Ascending aorta (tissue), 2 donors: ENCODE measurements at regions not wholly inside any gene's neighbourhood (a gene's known extent, or its start where the extent isn't known, plus 50 kb on each side); places are given as distances from the start of the nearest gene placed in this dataset.
"Not testable (repeated sequence)": the region's sequence is repeated elsewhere in the genome, so short reads cannot be mapped to it uniquely, and the experiment has no call there.

ENCODE experiments used
- DNase-seq, 2 donors: peaks; one replicate each; pipeline ENCODE4 v3.0.0-alpha.2; 2019; ENCODE audit warnings: low spot score in 2 of 2
- H3K27ac ChIP-seq, 2 donors: fragments of 200-600 bp; sonication (generic); one replicate each; pipeline ENCODE4 v1.5.1; 2016 to 2017; ENCODE audit warnings: mild to moderate bottlenecking in 1 of 2
- H3K27me3 ChIP-seq: fragments of 200-600 bp; sonication (generic); one replicate; pipeline ENCODE4 v1.5.1; 2017
- H3K36me3 ChIP-seq, 2 donors: fragments of 200-600 bp; sonication (generic); one replicate each; pipeline ENCODE4 v1.5.1; 2016
- H3K4me1 ChIP-seq, 2 donors: fragments of 200-600 bp; sonication (generic); one replicate each; pipeline ENCODE4 v1.5.1; 2016 to 2017; ENCODE audit warnings: mild to moderate bottlenecking in 1 of 2
- H3K4me3 ChIP-seq, 2 donors: fragments of 200-600 bp; sonication (generic); one replicate each; pipeline ENCODE4 v1.5.1; 2016 to 2017; ENCODE audit warnings: mild to moderate bottlenecking in 1 of 2
- H3K9me3 ChIP-seq, 2 donors: fragments of 200-600 bp; sonication (generic); one replicate each; pipeline ENCODE4 v1.5.1; 2016
- CTCF ChIP-seq, 3 experiments: fragments of 200-600 bp in 2 of 3; fragments of 450-650 bp in 1 of 3; sonication (generic) in 2 of 3; IDR thresholded peaks; one replicate each; pipeline ENCODE4 v1.5.1; 2016 to 2019; ENCODE audit warnings: antibody characterized with exemption in 3 of 3, mild to moderate bottlenecking in 1 of 3, moderate library complexity in 1 of 3
- intact Hi-C: fragments of 100-400 bp; cut with DNase I; formaldehyde crosslinking; loops from one replicate; pipeline ENCODE4 v1.15.1; 2023

GRCh38 chr14:26655128-26655527 is 57.3 kb upstream of the NOVA1 start:
- Histone ChIP-seq H3K4me1 (no peaks in the 10 kb centered on the region), H3K9me3 (no peaks in the 10 kb centered on the region), H3K36me3 (no peaks in the 10 kb centered on the region), H3K27me3 (no peaks in the 10 kb centered on the region), H3K4me3 (no peak overlapping the region), H3K27ac (no peak overlapping the region)
- TF ChIP-seq CTCF (IDR thresholded peaks at IDR 0.05): no peak
- no peak for DNase-seq
- intact Hi-C loops: no loop called here

GRCh38 chr14:26663506-26663905 is 65.7 kb upstream of the NOVA1 start:
- Histone ChIP-seq H3K36me3 (no peaks in the 10 kb centered on the region), H3K27me3 (no peaks in the 10 kb centered on the region), H3K27ac (no peak overlapping the region), H3K4me1 (no peaks in the 10 kb centered on the region), H3K9me3 (no peaks in the 10 kb centered on the region), H3K4me3 (no peak overlapping the region)
- intact Hi-C loops: no loop called here
- TF ChIP-seq CTCF (IDR thresholded peaks at IDR 0.05): no peak
- no peak for DNase-seq

- H3K36me3 ChIP-seq, H3K27me3 ChIP-seq, DNase-seq, intact Hi-C loops, H3K27ac ChIP-seq, H3K9me3 ChIP-seq, H3K4me1 ChIP-seq, H3K4me3 ChIP-seq: not testable (repeated sequence)
Measured at GRCh38 chr14:26678732-26679420, 81.0 kb upstream of the NOVA1 start.

- no peak for TF ChIP-seq CTCF (IDR thresholded peaks at IDR 0.05)
- H3K9me3 ChIP-seq: peaks cover 0 to 3% of the 10 kb centered on the region in 2 donors
- DNase-seq: no peak
- no peak overlapping the region for H3K4me3 ChIP-seq
- H3K36me3 ChIP-seq: no peaks in the 10 kb centered on the region
- no peaks in the 10 kb centered on the region for H3K27me3 ChIP-seq
- no peak overlapping the region for H3K27ac ChIP-seq
- H3K4me1 ChIP-seq: no peaks in the 10 kb centered on the region
- intact Hi-C loops: no loop called here
Measured at GRCh38 chr14:26685401-26685800, 87.6 kb upstream of the NOVA1 start.

- Histone ChIP-seq H3K4me1 (no peaks in the 10 kb centered on the region), H3K36me3 (no peaks in the 10 kb centered on the region), H3K4me3 (no peak overlapping the region), H3K9me3 (peaks cover 0 to 3% of the 10 kb centered on the region in 2 donors), H3K27me3 (no peaks in the 10 kb centered on the region), H3K27ac (no peak overlapping the region)
- intact Hi-C loops: no loop called here
- TF ChIP-seq CTCF (IDR thresholded peaks at IDR 0.05): no peak
- no peak for DNase-seq
Measured at GRCh38 chr14:26687301-26687837, 89.5 kb upstream of the NOVA1 start.

- no peak for TF ChIP-seq CTCF (IDR thresholded peaks at IDR 0.05)
- no peaks in the 10 kb centered on the region for H3K36me3 ChIP-seq
- H3K9me3 ChIP-seq: no peaks in the 10 kb centered on the region
- H3K27ac ChIP-seq: no peak overlapping the region
- DNase-seq: no peak
- intact Hi-C loops: no loop called here
- H3K4me1 ChIP-seq: no peaks in the 10 kb centered on the region
- H3K27me3 ChIP-seq: no peaks in the 10 kb centered on the region
- no peak overlapping the region for H3K4me3 ChIP-seq
Measured at GRCh38 chr14:26694521-26694920, 96.7 kb upstream of the NOVA1 start.
